ENCODE measurements at regions not wholly inside any gene's neighbourhood (a gene's known extent, or its start where the extent isn't known, plus 50 kb on each side); places are given as distances from the start of the nearest gene placed in this dataset.

DNA sequence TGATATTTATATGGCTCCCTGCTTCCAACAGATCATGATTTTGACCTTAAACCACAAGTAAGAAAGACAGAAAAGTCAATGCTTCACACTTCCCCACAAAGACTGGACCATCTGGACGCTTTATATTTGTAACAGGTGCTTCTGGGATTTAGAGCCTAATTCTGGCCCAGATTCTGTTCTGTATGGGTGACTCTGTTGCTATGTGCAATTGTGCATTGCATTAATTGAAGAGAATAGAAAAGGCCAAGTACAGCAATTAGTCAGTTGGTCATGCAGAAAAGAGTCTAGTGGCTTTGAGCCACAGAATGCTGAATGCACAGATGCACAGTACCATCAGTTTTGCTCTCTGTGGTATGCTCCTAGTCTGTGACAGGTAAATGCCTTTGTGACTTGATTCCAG, 657.4 kb upstream of the ATXN8OS start:
- TF ChIP-seq, protein P1, sequence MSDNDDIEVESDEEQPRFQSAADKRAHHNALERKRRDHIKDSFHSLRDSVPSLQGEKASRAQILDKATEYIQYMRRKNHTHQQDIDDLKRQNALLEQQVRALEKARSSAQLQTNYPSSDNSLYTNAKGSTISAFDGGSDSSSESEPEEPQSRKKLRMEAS (IDR thresholded peaks at IDR 0.05; ENCODE audit: low read depth, low read length) = no peak
- TF ChIP-seq MYC (IDR thresholded peaks at IDR 0.05; ENCODE audit: low read depth, low read length) (no peak), POLR2A (IDR thresholded peaks at IDR 0.05; ENCODE audit: extremely low read depth, insufficient read length) (no peak), CTCF (IDR thresholded peaks at IDR 0.05; ENCODE audit: low read depth, low read length) (no peak)
- no peak for DNase-seq (ENCODE audit: low read depth)
- no peak overlapping the region for H3K4me3 ChIP-seq (ENCODE audit: low read depth, low read length)

GRCh38 chr13:69425235-69425634, 682.4 kb upstream of the ATXN8OS start:
- TF ChIP-seq, protein P1 (IDR thresholded peaks at IDR 0.05; ENCODE audit: low read depth, low read length) = no peak
- no peak for TF ChIP-seq MYC (IDR thresholded peaks at IDR 0.05; ENCODE audit: low read depth, low read length)
- TF ChIP-seq CTCF (IDR thresholded peaks at IDR 0.05; ENCODE audit: low read depth, low read length) = no peak
- TF ChIP-seq POLR2A (IDR thresholded peaks at IDR 0.05; ENCODE audit: extremely low read depth, insufficient read length) = no peak
- no peak for DNase-seq (ENCODE audit: low read depth)
- H3K4me3 ChIP-seq (ENCODE audit: low read depth, low read length) = no peak overlapping the region

GRCh38 chr13:69423844-69424243, 683.8 kb upstream of the ATXN8OS start:
- TF ChIP-seq, protein P1 (IDR thresholded peaks at IDR 0.05; ENCODE audit: low read depth, low read length) = no peak
- TF ChIP-seq POLR2A (IDR thresholded peaks at IDR 0.05; ENCODE audit: extremely low read depth, insufficient read length) = no peak
- no peak for TF ChIP-seq CTCF (IDR thresholded peaks at IDR 0.05; ENCODE audit: low read depth, low read length)
- no peak for TF ChIP-seq MYC (IDR thresholded peaks at IDR 0.05; ENCODE audit: low read depth, low read length)
- DNase-seq (ENCODE audit: low read depth) = no peak
- no peak overlapping the region for H3K4me3 ChIP-seq (ENCODE audit: low read depth, low read length)

GRCh38 chr13:69418319-69418718, 689.3 kb upstream of the ATXN8OS start:
- no peak overlapping the region for H3K4me3 ChIP-seq (ENCODE audit: low read depth, low read length)
- DNase-seq (ENCODE audit: low read depth) = no peak
- TF ChIP-seq CTCF (IDR thresholded peaks at IDR 0.05; ENCODE audit: low read depth, low read length) (no peak), MYC (IDR thresholded peaks at IDR 0.05; ENCODE audit: low read depth, low read length) (no peak), POLR2A (IDR thresholded peaks at IDR 0.05; ENCODE audit: extremely low read depth, insufficient read length) (no peak)
- TF ChIP-seq, protein P1 (IDR thresholded peaks at IDR 0.05; ENCODE audit: low read depth, low read length) = no peak

DNA sequence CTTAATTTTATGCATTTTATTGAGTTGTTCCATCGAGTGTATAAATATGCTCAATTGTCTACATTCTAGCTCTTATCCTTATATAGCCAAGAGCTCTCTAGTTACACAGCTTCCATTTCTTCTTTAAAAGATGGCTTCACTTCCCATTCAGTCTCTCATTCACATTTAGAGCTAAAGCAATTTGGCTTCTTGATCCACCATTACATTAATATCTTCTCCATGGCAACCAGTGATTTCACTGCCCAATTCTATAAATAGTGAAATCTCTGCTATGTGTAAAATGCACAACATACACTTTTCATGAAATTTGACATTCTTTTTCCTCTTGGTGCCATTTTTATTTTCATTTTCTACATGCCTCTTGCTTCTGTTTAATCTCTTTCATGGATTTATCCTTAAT, 696.9 kb upstream of the ATXN8OS start:
- TF ChIP-seq MYC (IDR thresholded peaks at IDR 0.05; ENCODE audit: low read depth, low read length) (no peak), POLR2A (IDR thresholded peaks at IDR 0.05; ENCODE audit: extremely low read depth, insufficient read length) (no peak)
- H3K4me3 ChIP-seq (ENCODE audit: low read depth, low read length) = no peak overlapping the region
- no peak for DNase-seq (ENCODE audit: low read depth)

- H3K4me3 ChIP-seq (ENCODE audit: low read depth, low read length) = no peak overlapping the region
- no peak for TF ChIP-seq CTCF (IDR thresholded peaks at IDR 0.05; ENCODE audit: low read depth, low read length)
- TF ChIP-seq, protein P1 (IDR thresholded peaks at IDR 0.05; ENCODE audit: low read depth, low read length) = no peak
- TF ChIP-seq MYC (IDR thresholded peaks at IDR 0.05; ENCODE audit: low read depth, low read length) = no peak
- TF ChIP-seq POLR2A (IDR thresholded peaks at IDR 0.05; ENCODE audit: extremely low read depth, insufficient read length) = no peak
- DNase-seq (ENCODE audit: low read depth) = no peak
Observed at GRCh38 chr13:69391756-69392155, 715.9 kb upstream of the ATXN8OS start.
